ENCODE measurements at regions not wholly inside any gene's neighbourhood (a gene's known extent, or its start where the extent isn't known, plus 50 kb on each side); places are given as distances from the start of the nearest gene placed in this dataset.

GRCh38 chr15:93762036-93762435 is 469.3 kb upstream of the MCTP2 start:
- no peak for TF ChIP-seq EZH2 (IDR thresholded peaks at IDR 0.05; ENCODE audit: insufficient read depth, poor library complexity, severe bottlenecking)
- no peak for TF ChIP-seq EZH2phosphoT487 (IDR thresholded peaks at IDR 0.05; ENCODE audit: insufficient read depth, low read depth)
